ENCODE measurements at regions not wholly inside any gene's neighbourhood (a gene's known extent, or its start where the extent isn't known, plus 50 kb on each side); places are given as distances from the start of the nearest gene placed in this dataset.
A peak's percentile ranks its signal among the peaks of the same experiment; 100 is the strongest.
"Not testable (repeated sequence)": the region's sequence is repeated elsewhere in the genome, so short reads cannot be mapped to it uniquely, and the experiment has no call there.

DNA sequence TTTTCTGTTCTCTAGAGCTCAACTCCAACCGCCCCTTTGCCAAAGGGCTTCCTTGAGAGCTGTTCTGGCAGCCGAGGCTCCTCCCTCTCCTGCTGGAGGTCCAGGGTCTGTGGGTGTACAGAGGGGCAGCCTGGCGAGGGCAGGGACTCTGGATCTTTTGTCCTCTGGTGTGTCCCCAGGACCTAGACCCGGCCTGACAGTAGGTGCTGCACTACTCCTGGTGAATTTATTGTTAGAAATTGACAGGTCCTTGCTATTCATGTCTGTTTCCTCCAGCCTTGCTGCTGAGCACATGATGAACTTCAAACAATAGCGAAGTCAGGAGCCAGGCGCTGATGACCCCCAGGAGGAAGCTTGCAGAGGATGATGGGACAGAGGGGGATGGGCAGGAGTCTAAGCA, 234.7 kb upstream of the SULF2 start:
- DNase-seq, result no peak

DNA sequence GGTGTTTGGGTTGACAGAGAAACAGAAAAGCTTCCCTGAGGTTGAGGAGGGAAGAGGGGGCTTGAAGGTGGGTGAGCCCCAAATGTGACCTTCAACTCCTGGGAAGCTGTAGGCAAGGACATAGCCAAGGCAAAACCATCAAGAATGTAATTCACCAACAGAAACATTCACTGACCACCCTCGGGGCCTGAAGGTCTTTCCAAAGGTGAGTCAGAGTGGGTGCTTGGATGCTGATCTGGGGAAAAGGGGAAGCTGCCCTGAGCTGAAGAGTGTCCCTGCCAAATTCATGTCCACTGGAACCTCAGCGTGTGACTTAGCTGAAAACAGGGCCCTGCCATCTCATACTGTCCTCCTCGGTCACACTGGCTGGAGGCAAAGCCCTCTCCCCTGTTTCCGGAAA, 234.2 kb upstream of the SULF2 start:
- no peak for DNase-seq

DNA sequence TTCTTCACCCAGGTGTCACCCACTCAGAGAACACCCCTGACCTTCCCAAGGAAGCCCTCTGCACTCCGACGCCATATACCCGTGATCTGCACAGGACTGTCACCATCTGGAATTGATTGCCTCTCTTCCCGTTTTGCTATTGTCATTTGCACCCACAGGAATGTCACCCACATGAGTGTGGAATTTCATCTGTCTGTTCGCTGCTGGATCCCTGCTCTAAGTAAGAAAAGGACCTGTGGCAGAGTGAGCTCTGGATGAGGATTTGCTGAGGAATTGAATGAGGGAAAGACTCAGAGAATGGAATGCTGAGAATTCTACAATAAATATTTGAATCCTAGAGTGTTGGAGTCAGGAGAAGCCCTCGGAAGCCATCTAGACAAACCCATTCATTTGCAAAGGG, 233.6 kb upstream of the SULF2 start:
- not testable (repeated sequence) for DNase-seq

DNA sequence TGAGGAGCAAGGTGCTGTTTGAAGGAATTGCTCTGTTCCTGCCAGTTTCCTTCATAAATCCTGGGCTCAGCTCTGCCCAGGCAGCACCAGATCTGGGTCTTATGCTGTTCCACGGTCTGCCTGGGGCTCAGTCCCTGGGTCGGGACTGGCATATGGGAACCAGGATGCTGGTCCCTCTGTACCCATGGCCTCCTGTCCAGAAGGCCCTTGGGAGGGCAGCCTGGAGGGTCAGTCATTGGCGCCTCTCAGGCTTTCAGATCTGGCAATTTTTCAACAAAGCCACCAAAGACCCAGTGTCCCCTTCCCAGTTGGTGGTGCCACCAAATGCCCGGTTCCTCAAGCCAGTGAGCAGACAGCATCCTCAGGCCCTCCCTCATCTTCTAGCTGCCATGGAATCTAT, 232.7 kb upstream of the SULF2 start:
- DNase-seq, result no peak

DNA sequence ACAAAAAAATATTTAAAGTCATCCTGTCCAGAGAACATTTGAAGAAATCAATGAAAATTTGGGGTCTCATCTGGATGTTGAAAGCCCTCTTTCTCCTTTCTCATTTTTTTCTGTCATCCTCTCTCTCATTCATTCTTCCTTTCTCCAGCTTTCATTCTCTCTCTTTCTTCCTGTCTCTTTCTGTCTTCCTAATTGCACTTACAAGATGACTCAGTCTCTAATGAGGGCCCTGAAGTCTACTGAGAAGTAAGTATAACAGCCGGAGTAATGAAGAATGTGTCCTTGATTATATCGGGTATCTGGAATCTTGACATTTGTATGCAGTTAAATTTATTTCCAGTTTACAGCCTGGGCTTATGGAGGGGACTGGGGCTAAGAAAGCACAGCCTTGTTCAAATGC, 232.2 kb upstream of the SULF2 start:
- DNase-seq, result no peak

DNA sequence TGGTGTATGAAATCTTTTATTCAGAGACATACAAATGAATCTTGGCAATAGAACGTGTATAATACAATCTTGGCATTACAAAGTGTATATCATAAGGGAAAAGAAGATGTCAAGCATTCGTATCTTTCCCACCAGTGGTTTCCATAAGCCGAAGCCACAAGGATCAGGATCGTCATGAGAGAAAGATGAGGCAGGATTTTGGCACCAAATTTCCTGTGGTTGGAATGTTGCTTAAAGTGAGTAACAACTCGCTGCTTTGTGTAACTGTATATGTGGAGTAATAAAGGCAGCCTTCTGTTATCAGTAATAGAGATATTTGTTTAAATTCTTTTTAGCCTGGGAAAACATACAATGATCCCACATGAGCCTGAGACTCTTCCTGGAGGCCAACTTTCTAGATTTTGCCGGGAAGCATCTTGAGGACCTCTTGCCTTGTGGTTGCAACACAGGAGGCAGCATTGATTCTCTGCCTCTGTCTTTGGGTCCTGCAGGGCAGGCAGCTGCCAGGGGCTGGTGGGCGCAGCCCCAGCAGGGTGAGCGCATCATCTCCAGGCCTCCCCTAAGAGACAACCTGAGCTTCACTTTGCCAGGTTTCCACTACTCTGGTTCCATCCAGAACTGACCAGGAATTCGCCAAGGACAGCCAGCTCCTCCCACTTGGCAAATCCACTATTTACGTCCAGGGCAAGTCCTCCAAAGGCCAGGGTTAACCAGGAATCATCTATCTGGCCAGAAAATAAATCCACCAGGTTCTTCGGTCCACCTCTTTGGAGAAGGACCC, 230.9 kb upstream of the SULF2 start:
- no peak for DNase-seq

DNA sequence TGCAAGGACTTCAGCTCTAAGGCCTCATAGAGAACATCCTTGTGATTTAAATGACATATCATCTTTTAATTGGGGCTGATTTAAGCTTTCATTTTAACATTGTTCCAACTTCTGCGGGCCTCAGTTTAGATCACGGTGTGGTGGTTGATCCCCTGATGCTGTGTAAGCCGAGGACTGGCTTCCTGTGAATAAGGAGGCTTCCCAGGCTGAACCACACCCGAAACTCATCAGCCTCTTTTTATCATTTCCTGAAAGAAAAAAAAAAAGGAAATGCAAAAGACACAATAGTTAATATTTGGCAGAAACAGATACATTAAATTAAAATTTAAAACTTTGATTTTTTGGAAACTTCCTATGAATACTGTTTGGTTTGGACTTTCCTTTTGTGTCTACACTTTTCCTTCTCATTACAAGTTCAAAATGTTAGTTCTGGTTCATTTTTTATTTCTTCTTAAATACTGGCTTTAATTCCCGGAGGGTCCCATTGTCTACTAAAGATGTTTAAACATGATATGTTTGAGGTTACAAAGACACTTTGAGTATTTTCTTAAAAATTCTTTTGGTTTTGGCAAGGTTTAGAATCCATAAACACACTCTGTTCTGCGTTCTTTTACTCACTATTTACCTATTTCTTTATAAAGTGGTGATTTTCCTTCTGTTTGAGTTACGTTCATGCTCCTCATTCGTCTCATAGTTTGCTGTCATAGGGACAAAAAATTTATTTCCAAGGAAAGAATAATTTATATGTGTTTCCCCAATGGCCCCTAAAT, 230.0 kb upstream of the SULF2 start:
- no peak for DNase-seq

DNA sequence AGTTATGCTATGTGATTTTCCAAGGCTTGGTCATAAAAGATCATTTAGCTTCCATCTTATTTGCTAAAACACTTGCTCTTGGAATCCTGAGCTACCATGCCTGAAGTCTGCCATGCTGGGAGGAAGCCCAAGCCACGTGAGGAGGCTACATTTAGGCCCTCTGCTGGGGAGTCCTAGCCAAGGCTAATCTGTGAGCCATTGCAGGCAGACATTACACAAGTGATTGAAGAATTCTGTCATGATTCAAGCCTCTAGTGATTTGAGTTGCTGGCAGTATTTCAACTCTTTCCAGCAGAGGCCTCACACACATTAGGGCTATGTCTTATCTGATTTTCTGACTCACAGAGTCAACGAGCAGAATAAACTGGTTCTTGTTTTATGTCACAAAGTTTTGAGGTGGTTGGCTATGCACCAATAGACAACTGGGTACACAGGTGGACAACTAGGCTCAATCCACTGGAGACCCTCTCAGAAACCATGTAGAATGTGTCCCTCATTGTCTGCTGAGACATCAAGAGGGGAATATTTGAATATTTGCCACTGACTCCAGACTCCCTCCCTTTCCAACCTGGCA, 227.2 kb upstream of the SULF2 start:
- no peak for DNase-seq

DNA sequence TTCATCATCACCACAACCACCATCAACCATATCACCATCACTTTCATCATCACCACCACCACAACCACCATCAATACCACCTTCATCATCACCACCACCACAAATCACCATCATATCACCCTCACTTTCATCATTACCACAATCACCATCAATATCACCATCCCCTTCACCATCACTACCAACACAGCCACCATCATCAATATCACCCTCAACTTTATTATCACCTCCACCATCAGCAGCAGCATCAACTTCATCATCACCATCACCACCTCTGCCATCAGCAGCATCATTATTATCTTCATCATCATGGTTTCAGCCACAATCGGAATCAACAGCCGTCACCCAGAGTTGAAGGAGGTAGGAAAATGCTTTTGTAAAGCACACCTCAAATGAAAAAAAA, 225.7 kb upstream of the SULF2 start:
- DNase-seq, result no peak

DNA sequence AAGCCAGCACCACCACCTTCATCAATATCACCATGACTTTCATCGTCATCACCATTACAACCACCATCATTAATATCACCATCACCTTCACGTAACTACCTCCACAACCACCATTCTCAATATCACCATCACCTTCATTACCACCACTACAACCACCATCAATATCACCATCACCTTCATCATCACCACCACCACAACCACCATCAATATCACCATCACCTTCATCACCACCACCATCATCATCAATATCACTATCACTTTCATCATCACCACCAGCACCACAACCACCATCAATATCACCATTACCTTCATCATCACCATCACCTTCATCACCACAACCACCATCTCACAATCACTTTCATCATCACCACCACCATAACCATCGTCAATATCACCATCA, 225.3 kb upstream of the SULF2 start:
- DNase-seq, result no peak

DNA sequence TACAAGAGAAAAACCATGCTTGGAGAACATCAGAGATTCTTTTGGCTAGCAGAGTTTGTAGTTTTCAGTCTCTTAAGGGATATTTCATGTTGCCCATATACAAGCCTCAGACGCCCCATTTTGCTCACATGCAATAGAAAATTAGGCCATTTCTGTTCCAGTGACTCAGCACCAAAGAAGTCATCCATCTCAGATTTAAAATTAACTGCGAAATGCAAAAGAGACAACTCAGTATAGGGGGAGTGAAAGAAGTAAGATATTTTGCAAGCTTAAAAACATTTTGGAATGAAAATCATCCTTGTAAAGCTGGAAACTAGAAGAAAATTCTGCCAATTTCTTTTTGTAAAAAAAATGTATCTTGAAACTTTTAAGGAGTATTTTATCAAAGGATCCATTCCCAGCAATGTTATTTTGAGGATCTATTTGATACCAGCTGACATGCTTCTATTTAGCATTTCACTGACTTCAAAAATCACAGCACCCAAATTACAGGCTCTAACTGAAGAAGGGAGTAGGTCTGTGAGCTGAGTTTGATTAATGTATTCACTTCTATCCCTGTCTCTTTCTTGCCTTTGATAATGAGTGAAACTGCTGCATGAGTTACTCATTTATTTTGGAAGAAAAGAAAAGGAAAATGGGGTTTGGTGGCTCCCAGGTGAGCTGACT, 223.7 kb upstream of the SULF2 start:
- no peak for DNase-seq

DNA sequence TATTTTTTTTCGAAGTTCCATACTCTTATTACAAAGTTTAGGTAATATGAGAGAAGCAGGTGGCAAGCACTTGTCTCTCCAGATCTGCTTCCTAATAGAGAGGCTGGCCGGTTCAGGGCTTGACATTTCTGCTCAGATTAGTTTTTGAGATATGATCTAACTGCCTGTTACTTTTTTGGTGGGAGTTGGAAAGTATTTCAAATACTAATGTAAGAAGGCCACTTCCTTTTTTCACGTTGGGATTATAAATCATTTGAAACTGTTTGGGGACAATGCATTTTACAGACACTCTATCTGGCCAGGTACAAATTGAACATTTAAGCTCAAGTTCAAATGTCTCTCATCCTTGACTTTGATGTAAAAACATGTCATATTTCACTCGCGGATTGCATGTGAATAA, 222.1 kb upstream of the SULF2 start:
- DNase-seq, result no peak

DNA sequence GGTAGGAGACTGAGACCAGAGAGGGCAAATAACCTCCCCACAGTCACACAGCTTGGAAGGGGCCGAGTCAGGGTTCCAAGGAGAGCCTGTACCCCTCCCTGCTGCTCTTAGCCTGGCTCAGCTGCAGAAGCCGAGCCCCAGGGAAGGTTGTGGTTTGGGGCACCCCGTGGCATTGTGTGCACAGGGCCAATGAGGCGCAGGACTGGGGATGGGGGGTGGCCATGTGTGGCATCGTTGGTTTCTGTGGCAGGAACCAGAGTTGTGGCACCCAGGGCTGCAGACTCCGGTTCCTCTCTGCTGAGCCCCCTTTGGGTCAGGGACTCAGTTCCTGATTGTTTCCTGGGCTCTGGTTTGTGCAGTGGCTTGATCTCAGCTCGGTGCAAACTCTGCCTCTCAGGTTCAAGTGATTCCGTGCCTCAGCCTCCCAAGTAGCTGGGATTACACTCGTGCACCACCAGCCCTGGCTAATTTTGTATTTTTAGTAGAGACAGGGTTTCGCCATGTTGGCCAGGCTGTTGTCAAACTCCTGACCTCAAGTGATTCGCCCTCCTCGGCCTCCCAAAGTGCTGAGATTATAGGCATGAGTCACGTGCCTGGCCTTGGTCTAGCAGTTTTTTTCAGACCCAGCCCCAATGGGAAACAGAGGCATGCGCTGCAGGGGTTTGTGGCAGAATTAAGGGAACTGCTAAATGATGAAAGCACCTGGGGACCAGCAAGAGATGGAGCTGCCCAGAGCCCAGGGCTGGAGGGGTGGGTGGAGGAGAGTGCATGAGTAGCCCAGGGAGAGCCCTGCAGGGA, 221.0 kb upstream of the SULF2 start:
- DNase-seq, result no peak

DNA sequence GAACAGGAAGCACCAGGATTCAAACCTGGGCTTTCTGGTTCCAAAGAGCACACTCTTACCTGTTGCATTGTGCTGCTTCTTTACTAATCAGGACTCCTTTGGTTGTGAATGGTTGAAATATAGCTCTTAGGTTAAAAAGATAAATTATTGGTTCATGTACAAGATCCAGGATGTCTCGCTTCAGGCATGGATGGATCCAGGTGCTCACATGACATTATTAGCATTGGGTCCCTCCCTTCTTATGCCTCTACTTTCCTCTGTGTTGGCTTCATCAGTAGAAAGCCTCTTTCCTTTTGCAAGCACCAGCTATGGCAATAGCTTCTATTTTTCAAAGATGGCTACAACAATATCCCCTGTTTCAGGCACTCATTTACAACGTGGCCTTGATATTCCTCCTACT, 217.7 kb upstream of the SULF2 start:
- DNase-seq, result no peak

DNA sequence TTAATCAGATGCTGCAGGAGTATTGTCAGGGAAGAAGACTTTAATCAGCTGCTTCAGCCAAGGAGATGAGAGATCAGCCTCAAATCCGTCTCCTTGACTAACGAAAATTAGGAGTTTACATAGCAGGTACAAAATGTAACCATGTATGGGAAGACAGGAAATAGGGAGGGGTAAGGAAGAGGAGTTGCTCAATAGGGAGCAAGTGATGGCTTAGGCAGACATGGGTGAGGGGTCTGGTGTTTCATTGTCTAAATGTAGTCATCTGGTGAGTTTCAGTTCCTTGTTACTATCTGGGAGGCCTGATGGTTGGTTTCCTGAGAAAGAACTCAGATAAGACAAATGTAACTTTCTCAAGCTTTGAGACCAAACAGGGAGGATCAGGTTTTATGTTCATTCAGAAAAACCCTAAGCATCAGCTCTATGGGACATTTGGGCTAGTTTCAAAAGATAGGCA, 217.3 kb upstream of the SULF2 start:
- DNase-seq, result no peak

DNA sequence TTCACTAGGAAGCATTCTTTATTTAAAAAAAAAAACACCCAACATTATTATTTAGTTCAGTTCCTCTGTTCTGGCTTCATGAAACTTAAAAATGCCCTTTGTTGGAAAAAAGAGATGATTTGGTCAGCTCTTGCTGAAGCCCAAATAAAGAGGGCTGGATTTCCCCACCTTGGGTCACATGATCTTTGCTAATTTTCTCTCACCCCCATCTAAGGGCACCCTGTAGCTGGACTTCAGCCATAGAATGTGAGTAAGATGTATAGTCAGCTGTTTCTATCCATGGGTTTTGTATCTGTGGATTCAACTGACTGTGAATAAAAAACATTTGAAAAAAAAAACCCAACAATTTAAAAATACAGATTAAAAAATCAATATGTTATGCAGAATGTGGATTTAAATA, 213.9 kb upstream of the SULF2 start:
- no peak for DNase-seq

DNA sequence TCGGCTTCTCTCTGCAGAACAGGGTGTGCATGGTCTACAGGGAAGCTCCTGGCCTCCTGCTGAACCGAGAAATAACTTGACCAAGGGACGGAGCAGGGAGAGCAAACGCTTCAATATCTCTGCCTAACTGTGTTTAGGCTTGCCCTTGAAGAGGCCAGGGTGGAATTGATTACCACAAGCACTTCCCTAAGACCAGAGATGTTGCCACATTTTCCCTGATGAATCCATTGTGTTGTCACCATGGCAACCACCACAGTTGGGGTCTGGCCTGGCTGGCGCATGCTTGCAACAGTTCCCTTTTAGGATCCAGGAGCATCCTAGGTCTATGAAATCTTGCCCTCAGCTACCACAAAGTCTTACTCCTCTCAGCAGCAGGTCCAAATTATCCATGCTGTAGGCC, 213.5 kb upstream of the SULF2 start:
- no peak for DNase-seq

DNA sequence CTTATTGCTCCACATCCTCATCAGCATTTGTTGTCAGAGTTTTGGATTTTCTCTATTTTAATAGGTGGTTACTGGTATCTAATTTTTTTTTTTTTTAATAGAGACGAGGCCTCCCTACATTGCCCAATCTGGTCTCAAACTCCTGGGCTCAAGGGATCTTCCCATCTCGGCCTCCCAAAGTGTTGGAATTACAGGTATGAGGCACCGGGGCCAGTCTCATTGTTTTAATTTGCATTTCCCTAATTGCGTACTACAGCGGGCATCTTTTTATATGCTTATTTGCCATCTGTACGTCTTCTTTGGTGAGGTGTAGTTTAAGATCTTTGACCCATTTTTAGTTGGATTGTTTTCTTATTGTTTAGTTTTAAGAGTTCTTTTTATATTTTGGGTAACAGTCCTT, 210.4 kb upstream of the SULF2 start:
- no peak for DNase-seq

DNA sequence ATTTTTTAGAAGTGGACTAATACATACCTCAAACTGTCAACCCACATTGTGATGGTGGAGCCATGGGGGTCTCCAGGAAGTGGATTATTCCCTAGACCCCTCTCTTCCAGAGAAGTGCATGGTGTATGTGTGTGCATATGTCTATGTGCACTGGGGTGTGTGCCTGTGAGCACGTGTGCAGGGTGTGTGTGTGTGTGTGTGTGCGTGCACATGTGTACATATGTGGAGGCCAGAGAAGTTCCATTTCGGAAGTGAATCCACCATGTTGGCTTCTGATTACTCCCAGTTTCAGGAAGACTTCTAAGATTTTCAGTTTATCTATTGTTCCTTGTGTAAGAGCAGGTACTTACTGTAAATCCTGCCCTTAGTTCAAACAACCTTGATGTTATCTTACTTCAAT, 208.5 kb upstream of the SULF2 start:
- no peak for DNase-seq

DNA sequence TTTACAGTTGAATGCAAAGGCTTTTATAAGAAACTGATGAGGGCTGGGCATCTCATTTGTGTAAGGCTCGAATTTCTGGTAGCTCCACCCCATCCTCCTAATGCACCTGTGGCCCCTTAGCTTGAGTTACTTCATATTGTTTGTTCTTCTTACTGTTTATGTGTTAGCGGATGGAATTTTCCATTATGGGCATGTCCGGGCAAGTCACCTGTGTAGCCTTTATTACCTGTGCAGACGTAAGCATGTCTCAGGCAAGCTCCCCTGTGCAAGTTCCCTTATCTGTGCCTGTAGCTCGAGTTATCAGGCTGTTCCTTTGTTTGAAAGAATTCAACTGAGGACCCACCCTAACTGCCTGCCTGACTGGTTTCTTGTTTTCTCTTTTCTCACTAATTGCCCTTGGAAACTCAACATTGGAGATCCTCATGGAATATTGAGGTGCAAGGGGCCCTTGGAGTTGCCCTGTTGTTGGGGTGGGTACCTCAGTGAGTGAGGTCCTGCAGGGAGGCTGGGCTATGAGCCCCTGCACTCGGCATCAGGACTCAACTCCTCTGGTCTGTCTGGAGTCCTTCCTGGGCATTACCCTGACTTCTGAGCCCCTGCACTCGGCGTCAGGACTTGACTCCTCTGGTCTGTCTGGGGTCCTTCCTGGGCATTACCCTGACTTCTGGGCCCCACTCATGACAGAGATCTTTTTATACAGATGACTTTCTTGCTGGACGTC, 207.9 kb upstream of the SULF2 start:
- DNase-seq, result peak; percentile 8

DNA sequence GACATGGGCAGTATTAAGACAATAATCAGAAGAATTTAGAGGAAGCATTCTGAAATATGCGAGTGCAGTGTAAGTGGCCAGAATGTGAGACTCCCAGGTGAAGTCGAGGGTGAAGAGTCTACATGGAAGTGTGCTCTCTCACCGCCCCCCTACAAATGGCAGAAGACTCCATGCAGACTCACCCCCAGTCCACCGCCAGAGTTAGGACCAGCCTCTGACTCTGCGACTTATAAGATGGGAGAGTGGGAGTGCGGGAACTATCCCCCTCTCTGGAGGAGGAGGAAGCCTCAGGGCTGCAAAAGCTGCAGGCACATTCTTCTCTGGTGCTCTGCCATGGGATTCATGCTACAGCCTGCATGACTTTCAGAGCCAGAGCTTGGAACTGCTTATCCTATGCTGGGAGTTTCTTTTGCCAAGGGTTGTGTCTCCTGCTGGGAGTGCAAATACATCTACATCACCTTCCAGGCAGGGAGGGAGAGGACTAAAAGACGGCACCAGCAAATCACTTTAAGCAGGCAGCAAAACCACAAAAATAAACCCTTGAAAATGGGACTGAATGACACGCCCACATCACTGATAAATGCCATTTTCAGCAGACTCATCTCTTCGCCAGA, 206.7 kb upstream of the SULF2 start:
- DNase-seq, result no peak
